ENCODE measurements at regions not wholly inside any gene's neighbourhood (a gene's known extent, or its start where the extent isn't known, plus 50 kb on each side); places are given as distances from the start of the nearest gene placed in this dataset.

DNA sequence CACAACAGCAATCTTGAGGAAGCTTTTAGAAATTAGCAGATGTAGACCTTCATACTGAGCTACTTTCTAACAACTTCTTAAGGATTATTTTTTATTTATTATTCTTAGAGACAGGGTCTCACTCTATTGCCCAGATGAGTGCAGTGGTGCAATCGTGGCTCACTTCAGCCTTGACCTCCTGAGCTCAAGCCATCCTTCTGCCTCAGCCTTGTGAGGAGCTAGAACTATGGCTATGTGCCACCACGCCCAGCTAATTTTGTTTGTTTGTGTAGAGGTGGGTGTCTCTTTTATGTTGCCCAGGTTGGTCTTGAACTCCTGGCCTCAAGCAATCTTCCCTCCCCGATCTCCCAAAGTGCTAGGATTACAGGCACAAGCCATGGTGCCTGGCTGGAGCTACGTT, 200.6 kb downstream of the TSHZ3 start:
- TF ChIP-seq, protein P1, sequence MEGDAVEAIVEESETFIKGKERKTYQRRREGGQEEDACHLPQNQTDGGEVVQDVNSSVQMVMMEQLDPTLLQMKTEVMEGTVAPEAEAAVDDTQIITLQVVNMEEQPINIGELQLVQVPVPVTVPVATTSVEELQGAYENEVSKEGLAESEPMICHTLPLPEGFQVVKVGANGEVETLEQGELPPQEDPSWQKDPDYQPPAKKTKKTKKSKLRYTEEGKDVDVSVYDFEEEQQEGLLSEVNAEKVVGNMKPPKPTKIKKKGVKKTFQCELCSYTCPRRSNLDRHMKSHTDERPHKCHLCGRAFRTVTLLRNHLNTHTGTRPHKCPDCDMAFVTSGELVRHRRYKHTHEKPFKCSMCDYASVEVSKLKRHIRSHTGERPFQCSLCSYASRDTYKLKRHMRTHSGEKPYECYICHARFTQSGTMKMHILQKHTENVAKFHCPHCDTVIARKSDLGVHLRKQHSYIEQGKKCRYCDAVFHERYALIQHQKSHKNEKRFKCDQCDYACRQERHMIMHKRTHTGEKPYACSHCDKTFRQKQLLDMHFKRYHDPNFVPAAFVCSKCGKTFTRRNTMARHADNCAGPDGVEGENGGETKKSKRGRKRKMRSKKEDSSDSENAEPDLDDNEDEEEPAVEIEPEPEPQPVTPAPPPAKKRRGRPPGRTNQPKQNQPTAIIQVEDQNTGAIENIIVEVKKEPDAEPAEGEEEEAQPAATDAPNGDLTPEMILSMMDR (IDR thresholded peaks at IDR 0.05) = no peak
- TF ChIP-seq, protein P2, sequence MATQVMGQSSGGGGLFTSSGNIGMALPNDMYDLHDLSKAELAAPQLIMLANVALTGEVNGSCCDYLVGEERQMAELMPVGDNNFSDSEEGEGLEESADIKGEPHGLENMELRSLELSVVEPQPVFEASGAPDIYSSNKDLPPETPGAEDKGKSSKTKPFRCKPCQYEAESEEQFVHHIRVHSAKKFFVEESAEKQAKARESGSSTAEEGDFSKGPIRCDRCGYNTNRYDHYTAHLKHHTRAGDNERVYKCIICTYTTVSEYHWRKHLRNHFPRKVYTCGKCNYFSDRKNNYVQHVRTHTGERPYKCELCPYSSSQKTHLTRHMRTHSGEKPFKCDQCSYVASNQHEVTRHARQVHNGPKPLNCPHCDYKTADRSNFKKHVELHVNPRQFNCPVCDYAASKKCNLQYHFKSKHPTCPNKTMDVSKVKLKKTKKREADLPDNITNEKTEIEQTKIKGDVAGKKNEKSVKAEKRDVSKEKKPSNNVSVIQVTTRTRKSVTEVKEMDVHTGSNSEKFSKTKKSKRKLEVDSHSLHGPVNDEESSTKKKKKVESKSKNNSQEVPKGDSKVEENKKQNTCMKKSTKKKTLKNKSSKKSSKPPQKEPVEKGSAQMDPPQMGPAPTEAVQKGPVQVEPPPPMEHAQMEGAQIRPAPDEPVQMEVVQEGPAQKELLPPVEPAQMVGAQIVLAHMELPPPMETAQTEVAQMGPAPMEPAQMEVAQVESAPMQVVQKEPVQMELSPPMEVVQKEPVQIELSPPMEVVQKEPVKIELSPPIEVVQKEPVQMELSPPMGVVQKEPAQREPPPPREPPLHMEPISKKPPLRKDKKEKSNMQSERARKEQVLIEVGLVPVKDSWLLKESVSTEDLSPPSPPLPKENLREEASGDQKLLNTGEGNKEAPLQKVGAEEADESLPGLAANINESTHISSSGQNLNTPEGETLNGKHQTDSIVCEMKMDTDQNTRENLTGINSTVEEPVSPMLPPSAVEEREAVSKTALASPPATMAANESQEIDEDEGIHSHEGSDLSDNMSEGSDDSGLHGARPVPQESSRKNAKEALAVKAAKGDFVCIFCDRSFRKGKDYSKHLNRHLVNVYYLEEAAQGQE (IDR thresholded peaks at IDR 0.05; ENCODE audit: insufficient read depth in 1 of 2, low read depth in 2 of 2, low read length in 1 of 2) = no peak
- TF ChIP-seq POLR2AphosphoS5 (IDR thresholded peaks at IDR 0.05; ENCODE audit: low read depth, low read length) (no peak), SIN3A (IDR thresholded peaks at IDR 0.05; ENCODE audit: borderline replicate concordance, insufficient read depth, low read depth, low read length) (no peak)

All from Panc1 (cell line).